Superior temporal gyrus (tissue), 1 donor: ENCODE measurements at regions not wholly inside any gene's neighbourhood (a gene's known extent, or its start where the extent isn't known, plus 50 kb on each side); places are given as distances from the start of the nearest gene placed in this dataset.
"Not testable (repeated sequence)": the region's sequence is repeated elsewhere in the genome, so short reads cannot be mapped to it uniquely, and the experiment has no call there.

Experiments
- DNase-seq: peaks from one replicate; pipeline ENCODE4 v3.0.0-alpha.2; 2016; ENCODE audit errors: extremely low spot score

DNA sequence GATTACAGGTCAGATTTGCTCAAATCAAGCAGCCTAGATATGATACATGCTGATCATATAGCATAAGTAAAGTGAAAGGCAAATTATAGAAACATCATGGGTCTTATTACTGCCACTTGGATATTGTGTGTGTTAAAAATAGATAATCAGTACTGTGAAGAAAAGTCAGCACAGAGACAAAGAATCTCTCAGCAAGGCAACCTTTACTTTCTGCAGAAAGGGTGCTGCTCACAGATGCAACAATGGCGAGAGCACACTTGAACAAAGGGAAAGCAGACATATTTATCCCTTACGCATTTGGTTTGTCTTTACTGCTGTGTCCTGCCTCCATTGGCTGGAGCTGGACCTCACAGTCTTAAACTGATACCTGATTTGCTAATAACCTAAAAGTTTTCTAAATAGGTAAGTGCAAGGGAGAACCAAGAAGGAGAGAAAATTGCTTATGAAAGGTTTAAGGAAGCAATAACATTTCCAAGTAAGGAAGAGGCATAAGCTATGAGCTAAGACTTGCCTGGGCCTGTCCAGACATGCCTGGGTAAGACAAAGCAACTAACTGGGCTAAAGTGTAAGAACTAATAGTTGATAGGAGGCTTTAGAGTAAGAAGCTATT is 1310.8 kb upstream of the LRRTM3 start:
- no peak for DNase-seq

DNA sequence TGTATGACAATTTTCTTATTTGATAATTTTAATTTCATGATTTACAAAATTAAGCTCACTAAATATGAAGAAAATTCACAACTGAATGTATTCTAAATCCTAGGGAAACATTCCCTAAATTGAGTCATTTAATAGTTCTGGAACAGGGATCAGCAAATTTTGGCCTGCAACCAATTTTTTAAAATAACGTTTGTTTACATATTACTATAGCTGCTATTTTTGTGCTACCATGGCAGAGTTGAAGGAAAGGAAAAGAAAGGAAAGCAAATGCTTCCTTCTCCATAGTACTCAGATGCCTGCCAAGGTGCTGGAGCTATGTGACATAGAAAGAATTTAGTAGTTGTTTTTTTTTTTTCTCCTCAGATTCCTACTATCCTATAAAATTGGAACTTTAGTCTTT is 1307.7 kb upstream of the LRRTM3 start:
- DNase-seq, result no peak

DNA sequence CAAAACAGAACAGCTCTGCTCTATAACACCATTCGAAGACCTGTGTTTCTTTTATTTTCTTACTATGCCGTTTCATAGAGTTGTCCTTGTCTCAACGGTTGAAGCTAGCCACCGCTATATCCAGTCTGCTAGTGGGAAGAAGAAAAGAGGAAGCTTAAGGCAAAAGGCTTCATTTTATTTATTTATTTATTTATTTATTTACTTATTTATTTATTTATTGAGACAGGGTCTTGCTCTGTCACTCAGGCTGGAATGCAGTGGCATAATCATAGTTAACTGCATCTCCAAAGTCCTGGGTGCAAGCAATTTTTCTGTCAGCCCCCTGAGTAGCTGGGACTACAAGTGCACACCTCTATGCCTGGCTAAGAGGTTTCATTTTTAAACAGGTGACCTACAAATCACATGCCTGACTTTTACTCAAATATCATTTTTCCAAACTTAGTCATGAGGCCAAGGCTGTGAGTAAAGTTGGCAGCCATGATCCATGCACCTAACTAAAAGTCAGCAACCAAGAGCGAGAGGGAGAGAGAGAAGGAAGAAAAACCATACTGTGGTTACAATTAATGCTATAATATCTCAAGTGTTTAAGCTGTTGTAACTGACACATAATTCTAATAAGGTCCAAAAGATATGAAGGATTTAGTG is 1305.3 kb upstream of the LRRTM3 start:
- DNase-seq, result no peak

DNA sequence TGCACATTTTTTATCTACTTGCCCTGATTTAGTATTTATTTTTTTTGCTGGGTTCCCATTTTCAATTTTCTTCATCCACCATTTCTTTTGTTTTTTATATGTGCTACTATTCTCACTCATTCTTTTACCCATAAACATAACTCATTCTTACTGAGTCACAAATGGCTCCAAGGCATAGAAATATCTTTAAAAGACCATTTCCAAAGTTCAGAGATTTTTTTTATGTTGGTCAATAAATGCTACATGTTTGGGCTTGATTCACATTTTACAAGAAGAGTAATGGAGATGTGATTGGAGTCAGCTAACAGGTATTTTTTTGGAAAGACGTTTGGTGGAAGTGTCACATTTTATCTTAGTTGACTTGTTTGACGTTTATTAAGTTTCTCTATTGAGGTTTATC is 1303.2 kb upstream of the LRRTM3 start:
- no peak for DNase-seq

DNA sequence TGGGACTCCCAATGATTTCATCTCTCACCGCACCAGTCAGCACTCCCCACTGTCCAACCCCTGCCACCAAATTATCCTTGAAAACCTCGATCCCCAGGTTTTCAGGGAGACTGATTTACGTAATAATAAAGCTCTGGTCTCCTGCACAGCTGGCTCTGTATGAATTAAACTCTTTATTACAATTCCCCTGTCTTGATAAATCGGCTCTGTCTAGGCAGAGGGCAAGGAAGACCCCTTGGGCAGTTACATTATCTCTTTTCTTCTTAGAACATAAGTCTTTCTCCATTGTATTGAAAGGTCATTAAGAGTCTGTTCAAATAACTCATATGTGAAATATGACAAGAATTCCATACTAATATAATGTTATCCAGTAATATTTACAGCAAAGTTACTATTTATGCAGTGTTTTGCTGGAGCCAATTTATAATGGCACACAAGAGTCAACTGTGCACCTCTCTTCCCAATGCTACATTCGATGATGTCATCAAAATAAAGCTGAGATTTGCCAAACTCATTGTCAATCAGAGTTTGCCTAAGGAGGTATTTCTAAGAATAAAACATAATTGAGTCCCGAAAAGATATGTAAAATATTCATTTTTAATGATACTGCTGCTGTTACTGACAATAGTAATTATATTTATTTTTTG is 1297.2 kb upstream of the LRRTM3 start:
- DNase-seq, result no peak

DNA sequence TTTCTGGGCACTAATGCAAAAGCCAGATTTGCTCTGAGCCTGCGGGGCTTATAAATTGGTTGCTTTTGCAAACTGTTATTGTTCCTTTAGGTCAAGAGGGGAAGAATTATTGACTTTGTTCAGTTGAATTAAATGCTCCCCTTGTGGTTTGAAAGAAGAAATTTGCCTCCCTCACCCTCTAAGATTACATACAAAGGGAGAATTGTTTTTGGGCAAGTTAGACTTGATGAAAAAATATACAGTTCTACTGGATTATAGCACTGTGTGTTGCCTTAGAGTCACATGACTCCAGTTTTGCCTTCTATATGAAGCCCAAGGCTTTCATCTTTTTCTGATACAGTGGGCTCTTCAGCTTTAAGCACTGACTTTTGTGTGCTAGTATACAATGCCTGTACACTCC is 1265.8 kb upstream of the LRRTM3 start:
- DNase-seq, result no peak

DNA sequence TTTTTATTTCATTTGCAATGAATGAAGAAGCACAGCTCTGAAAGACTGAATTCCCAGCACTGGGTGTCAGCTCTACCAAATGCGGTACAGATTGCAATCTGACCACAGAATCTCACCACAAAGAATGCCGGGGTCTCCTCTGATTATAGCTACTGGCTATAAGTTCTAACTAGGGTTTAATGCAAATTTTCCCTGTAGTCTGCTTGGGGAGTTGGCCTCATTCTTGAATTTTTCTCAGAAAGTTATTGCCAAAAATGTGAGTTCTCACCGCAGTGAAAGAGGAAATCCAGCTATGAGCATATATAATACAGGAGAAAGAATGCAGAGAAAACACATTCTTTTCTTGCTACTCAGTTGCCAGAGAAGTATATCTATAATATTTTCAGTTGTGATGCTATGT is 1255.7 kb upstream of the LRRTM3 start:
- no peak for DNase-seq

DNA sequence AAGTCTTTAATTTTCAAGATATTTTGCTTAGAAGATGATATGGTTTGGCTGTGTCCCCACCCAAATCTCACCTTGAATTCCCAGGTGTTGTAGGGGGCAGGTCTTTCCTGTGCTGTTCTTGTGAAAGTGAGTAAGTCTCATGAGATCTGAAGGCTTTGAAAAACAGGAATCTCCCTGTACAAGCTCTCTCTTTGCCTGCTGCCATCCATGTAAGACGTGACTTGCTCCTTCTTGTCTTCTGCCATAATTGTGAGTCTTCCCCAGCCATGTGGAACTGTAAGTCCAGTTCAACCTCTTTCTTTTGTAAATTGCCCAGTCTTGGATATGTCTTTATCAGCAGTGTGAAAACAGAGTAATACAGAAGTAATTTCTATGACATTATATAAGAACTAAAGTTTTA is 1255.2 kb upstream of the LRRTM3 start:
- not testable (repeated sequence) for DNase-seq

DNA sequence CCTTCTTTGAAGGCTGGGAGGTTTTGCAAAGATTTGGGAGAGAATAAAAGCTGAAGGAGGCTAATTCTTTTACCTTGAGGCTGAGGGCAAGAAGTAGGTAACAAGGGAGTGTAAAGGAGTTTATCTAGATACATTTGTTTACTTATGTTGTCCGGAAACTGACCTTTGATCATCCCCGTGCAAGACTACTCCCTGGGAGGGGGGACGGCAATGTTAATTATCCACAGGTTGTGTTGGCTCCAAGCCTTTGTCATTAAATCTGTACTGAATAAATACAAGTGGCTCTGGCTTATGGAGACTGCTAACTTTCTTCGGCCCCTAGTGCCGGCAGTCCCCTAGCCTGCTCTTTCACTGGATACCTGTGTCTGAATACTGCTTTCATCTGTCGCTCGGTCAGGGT is 1250.6 kb upstream of the LRRTM3 start:
- DNase-seq, result no peak

DNA sequence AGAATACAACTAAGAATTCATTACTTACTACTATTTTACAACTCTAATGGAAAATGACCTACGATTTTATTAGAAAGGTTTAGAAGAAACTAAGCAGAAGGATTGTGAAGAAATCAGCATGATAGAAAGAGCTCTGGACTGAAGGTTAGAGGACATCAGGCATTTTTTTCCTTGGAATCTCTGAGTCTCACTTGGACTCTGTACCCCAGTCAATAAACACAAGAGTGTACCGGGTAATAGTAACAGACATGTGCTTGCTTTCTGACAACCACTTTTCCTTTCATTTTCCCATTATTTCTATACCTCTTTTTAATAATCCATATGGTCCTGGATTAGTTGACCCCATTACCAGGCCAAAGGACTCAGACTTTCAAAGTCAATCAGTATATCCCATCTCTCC is 1240.9 kb upstream of the LRRTM3 start:
- DNase-seq, result no peak

DNA sequence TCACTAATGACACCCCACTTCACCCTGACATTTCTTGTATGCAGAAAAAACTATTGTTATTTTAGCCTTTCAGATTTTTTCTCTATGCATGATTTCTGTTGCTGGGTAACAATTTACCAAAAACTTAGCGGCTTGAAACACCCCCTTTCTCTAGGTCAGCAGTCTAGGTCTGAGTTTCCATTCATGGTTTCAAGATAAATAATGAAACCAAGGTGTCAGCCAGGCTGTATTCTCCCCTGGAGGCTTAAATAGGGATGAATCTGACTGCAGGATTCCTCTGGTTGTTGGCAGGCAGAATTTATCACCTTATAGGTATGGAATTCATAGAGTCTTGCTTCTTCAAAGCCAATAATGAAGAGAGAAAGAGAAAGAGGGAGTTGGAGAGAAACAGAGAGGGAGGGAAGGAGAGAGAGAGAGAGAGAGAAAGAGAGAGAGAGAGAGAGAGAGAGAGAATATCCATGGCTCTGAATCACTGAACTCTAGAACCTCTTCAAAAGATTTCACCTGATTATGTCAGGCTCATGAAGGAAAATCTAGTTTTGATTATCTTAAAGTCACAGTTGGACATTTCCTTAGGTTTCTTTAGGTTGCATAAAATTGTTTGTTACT is 1224.6 kb upstream of the LRRTM3 start:
- DNase-seq, result no peak

DNA sequence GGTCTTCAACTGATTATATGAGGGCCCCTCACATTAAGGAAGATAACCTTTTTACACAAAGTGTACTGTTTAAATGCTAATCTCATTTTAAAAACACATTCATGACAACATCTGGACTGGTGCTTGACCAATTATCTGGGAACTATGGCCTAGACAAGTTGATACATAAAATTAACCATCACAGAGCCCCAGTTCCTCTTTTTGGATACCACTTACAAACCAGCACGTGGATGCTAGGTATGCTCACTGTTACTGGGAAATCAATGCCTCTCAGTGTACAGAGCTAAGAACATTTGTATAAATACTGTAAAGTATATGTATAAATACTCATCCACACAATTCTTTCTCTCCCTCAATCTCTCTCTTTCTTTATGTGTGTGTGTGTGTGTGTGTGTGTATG is 1217.8 kb upstream of the LRRTM3 start:
- no peak for DNase-seq

DNA sequence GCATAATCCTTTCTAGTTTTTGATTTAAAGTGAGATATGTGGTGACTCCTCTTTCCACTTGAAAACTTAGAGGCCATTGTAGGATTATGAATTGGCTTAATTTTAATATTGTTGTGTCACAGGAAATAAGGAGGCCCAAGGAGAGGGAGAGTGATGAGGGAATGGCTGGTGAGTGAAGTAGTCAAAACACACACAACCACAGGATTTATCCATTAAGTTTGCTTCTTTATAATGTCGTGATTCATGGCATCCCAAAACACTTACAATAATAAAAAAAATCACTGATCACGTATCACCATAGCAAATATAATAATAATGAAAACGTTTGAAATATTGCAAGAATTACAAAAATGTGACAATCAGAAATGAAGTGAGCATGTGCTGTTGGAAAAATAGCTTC is 1215.5 kb upstream of the LRRTM3 start:
- no peak for DNase-seq

DNA sequence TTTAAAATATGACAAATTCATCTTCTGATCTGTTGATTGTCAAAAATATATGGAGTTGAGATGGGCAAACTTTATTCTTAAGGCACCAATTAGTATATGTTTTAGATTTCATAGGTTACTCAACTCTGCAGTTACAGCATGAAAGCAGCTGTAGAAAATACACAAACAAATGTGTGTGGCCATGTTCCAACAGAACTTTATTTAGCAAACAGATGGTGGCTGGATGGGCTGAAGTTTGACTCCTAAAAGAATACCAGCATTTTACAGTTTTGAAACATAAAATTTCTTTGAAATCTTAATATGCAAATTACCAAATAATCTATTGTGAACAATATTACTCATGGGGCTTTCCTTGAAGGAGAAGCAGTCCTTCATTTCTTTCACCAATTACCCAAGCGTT is 1206.0 kb upstream of the LRRTM3 start:
- DNase-seq, result no peak

DNA sequence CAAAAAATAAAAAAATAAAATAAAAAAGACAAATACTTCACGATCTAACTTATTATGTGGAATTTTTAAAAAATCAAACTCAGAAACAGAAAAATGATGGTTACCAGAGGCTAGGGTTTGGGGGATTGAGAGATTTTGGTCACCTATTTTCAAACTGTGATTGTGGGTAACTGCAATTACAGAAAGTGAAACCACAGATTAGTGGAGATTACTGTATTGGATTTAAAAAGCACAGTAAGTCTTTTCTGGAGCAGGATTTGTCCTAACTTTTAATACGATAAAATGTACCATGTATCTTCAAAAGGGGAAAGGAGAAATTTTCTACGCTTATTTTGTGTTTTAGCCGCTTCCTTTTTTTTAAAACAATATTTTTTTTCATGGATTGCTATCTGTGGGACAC is 1204.9 kb upstream of the LRRTM3 start:
- no peak for DNase-seq

DNA sequence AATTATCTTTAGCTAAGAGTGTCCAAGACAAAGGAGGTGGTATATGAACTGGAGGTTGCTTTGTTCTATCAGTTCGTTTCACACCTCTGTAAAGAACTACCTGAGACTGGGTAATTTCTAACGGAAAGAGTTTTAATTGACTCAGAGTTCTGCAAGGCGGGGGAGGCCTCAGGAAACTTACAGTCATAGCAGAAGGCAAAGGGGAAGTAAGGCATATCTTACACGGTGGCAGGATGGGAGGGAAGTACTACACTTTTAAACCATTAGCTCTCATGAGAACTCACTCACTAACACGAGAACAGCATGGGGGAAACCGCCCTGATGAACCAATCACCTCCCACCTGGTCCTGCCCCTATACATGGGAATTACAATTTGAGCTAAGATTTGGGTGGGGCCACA is 1202.3 kb upstream of the LRRTM3 start:
- DNase-seq, result no peak

DNA sequence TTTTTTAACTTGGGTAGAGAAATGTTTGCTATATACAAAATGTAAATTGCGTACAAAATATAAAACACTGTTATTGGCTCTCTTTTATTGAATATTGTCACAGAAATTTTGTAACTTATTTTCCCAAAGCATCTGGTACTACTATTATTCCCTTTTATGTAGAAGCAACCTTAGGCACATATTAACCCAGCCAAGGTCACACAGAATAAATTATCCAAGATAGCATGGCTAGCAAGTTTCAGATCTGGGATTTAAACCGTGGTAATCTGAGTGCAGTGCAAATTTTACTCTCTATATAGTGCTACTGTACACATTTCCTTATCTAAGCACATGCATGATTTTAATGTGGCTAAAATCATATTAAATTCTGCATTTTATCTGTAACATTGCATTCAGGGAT is 1190.5 kb upstream of the LRRTM3 start:
- DNase-seq, result no peak

DNA sequence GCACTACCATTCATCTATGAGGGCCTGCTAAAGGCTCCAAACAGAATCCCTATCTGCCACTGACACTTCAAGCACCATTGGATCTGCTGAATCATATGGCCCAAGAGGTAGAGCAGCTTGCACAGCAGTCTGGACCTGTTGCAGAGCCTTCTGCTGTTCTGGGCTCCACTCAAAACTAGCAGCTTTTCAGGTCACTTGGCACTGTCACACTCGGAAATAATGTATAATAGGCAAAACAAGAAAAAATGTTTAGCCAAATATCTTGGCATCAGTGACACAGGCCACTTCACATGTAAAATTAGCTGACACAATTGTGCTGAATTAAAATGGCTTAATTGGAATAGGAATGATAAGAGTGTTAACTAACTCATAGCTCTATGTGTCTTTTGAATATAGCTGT is 1182.9 kb upstream of the LRRTM3 start:
- DNase-seq, result no peak

DNA sequence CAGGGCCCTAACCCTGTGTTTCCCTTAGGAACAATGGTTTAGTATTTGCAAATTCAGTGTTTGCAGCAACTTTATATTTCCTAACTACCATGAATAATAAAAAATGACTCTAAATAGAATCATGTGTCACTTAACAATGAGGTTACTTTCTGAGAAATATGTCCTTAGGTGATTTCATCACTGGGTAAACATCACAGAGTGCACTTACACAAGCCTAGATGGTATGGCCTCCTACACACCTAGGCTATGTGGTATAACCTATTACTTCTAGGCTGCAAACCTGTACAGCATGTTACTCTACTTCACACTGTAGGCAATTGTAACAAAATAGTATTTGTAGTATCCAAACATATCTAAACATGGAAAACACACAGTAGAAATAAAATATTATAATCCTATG is 1174.6 kb upstream of the LRRTM3 start:
- DNase-seq, result no peak

DNA sequence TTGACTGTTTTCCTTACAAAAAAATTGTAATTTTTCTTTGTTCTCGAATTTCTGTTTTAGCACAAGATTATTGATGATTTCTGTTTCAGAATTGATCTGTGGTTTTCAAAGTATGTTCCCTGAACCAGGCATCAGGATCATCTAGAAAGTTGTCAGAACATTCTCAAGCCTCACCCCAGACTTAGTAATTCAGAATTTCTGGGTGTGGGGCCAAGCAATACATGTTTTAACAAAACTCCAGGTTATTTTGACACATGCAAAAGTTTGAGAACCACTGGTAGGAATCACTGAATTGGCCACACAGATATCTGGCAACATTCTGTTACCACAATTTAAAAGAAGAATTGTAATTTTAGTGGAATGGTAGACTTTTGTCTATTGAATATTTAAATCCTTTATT is 1173.9 kb upstream of the LRRTM3 start:
- no peak for DNase-seq

DNA sequence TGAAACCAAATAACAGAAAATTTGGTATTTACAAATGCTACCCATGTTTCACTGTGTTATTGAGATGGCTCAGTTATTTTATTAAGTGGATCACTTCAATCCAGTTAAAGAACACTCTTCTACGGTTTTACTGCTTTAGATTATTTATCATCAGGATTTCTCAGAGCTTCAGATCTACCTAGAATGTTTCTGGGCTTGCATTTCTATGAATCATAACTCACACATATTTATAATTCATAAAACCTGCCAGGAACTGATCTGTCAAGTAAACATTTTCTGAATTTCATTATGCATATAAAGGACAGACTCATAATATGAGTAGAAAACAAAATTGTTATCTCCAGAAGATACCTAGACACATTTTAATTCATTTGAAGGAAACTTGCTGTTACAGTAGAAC is 1172.3 kb upstream of the LRRTM3 start:
- DNase-seq, result no peak

DNA sequence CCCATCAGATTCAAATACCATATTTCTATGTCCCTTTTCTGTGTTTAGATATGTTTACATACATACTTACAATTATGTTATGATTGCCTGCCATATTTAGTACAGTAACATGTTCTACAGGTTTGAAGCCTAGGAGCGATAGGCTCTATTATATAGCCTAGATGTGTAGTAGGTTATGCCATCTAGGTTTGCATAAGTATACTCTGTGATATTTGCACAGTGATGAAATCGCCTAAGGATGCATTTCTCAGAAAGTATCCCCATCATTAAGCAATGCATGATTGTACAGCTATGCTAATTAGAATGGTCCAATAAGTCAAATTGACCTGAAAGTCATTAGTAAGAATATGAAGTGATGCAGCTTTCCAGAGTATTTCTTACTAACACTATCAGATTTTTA is 1171.7 kb upstream of the LRRTM3 start:
- DNase-seq, result no peak

DNA sequence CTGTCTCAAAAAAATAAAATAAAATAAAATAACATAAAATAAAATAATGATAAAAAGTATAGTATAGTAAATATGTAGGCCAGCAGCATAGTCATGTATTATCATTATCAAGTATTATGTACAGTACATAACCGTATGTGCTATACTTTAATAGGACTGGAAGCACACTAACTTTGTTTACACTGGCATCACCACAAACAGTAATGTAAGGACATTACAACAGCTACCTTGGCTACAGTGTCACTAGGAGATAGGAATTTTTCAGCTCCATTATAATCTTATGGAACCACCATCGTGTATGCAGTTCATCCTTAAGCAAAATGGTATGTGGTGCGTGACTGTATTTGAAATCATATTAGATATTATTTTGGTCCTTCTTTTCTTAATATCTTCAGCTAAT is 1163.5 kb upstream of the LRRTM3 start:
- no peak for DNase-seq
